ENCODE measurements at regions not wholly inside any gene's neighbourhood (a gene's known extent, or its start where the extent isn't known, plus 50 kb on each side); places are given as distances from the start of the nearest gene placed in this dataset.

DNA sequence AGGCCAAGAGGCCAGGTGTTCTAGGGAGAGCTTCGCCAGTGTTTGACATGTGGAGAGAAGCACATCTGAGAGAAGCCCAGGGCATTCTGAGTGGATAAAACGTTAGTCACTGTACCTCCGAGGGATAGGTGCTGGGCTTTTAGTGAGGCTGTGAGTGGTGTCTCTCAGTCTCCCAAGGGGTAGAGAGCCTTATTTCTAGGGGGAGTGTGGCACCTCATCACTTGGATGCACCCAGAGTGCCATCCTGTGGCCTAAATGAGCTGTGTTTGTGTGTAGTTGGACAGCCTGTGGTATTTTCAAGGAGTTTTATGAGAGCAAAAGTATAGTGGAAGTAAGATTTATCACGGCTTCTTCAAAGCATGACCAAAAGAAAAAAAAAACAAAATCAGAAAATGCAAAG is 1046.9 kb upstream of the WWC1 start:
- H3K27me3 Mint-ChIP-seq, result no peaks in the 10 kb centered on the region
- intact Hi-C loops (cut with micrococcal nuclease), result no loop called here
- peaks cover 10% of the 10 kb centered on the region for H3K9me3 Mint-ChIP-seq
- H3K36me3 Mint-ChIP-seq, result no peaks in the 10 kb centered on the region
- no peaks in the 10 kb centered on the region for H3K4me1 Mint-ChIP-seq (ENCODE audit: low read depth)
- no peak overlapping the region for H3K27ac Mint-ChIP-seq
- DNase-seq, result no peak
- ChIA-PET CTCF (interaction anchor here (0.6 kb wide), 1 partner anchor 51 kb away, joined by 3 read pairs; no protein-coding TSS in a partner anchor), POLR2A (no interaction called here)
- H3K4me3 Mint-ChIP-seq, result no peak overlapping the region

DNA sequence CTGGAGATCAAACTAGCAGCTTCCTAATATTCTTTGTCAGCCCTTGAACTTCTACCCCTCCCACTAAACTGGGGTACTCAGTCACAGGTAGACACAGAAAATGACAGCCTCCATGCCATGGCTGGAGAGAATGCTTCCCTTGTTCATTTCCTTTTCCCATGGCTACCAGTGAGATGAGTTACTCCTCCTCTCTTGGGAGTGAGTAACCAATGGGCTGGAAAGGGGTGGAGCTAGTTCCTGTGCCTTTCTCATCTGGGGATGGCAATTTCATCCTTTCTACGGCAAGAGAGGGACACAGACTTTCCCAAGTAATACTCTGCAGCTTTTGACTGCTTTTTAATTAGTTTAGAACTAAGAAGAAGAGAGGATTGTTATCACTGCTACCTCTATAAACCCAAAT is 1045.6 kb upstream of the WWC1 start:
- ChIA-PET POLR2A (no interaction called here), CTCF (no interaction called here)
- no peak for DNase-seq
- peaks cover 10% of the 10 kb centered on the region for H3K9me3 Mint-ChIP-seq
- H3K4me3 Mint-ChIP-seq, result no peak overlapping the region
- H3K4me1 Mint-ChIP-seq (ENCODE audit: low read depth), result no peaks in the 10 kb centered on the region
- H3K36me3 Mint-ChIP-seq, result no peaks in the 10 kb centered on the region
- no peak overlapping the region for H3K27ac Mint-ChIP-seq
- intact Hi-C loops (cut with micrococcal nuclease), result no loop called here
- H3K27me3 Mint-ChIP-seq, result no peaks in the 10 kb centered on the region

DNA sequence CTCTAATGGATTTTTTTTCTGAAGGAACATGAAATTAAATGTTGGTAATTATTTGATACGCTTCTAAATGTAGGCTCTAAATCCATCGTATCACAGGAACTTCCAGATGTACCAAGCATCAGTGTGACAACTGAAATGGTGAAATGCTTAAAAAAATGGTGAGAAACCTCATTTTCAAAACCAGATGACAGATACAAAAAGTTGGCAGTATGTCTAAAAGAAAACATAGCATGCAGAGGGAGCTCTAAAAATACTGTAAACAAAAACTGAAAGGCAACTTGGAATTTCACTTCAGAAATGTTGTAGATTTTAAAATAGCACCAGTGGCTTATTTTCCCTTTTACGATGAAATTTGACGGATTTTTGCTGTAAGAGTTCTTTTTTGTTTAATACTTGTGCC is 1043.6 kb upstream of the WWC1 start:
- CTCF ChIA-PET, result no interaction called here
- H3K4me3 Mint-ChIP-seq, result no peak overlapping the region
- H3K9me3 Mint-ChIP-seq, result peaks cover 8% of the 10 kb centered on the region
- no peaks in the 10 kb centered on the region for H3K36me3 Mint-ChIP-seq
- intact Hi-C loops (cut with micrococcal nuclease), result no loop called here
- H3K27me3 Mint-ChIP-seq, result no peaks in the 10 kb centered on the region
- no peak for DNase-seq
- POLR2A ChIA-PET, result no interaction called here
- no peak overlapping the region for H3K27ac Mint-ChIP-seq
- H3K4me1 Mint-ChIP-seq (ENCODE audit: low read depth), result no peaks in the 10 kb centered on the region

DNA sequence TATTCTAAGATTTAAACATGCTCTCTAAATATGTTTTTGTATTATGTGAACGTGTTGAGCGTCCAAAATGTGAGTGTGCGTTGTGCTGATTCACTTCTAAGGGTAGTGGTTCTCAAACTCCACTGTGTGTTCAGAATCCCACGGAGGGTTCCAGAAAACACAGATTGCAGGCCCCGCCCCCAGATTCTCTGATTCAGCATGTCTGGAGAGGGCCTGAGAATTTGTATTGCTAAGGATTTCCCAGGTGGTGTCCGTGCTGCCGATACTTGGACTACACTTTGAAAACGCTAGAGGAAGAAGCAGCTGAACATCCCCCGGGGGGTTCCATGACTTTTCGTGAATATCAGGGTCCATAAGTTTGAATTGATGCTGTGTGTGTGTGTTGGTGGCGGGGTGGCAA is 1043.2 kb upstream of the WWC1 start:
- Mint-ChIP-seq H3K4me3 (no peak overlapping the region), H3K9me3 (peaks cover 4% of the 10 kb centered on the region), H3K27ac (no peak overlapping the region), H3K36me3 (no peaks in the 10 kb centered on the region), H3K27me3 (no peaks in the 10 kb centered on the region), H3K4me1 (ENCODE audit: low read depth) (no peaks in the 10 kb centered on the region)
- DNase-seq, result no peak
- ChIA-PET CTCF (no interaction called here), POLR2A (no interaction called here)
- intact Hi-C loops (cut with micrococcal nuclease), result no loop called here

DNA sequence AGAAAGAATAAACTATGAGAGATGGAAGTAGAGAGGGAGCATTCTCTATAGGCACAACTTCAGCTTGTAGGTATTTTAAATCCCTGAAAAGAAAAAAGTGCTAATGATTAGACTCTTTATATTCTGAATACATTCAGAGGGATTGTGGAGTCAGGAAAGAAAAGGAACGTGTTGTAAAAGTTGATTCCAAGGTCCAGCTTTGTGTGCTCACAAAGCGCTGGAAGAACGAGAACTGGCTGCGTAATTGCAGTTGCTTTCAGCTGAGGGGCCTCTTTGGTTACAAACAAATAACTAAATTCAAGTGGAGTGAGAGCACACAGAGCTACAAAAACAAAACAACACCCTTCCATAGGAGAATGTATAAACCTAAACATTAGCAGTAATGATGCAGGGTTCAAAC is 1040.4 kb upstream of the WWC1 start:
- no peak for DNase-seq
- intact Hi-C loops (cut with micrococcal nuclease), result no loop called here
- H3K36me3 Mint-ChIP-seq, result no peaks in the 10 kb centered on the region
- CTCF ChIA-PET, result no interaction called here
- no peaks in the 10 kb centered on the region for H3K9me3 Mint-ChIP-seq
- H3K4me3 Mint-ChIP-seq, result no peak overlapping the region
- POLR2A ChIA-PET, result no interaction called here
- no peaks in the 10 kb centered on the region for H3K27me3 Mint-ChIP-seq
- no peak overlapping the region for H3K27ac Mint-ChIP-seq
- no peaks in the 10 kb centered on the region for H3K4me1 Mint-ChIP-seq (ENCODE audit: low read depth)

DNA sequence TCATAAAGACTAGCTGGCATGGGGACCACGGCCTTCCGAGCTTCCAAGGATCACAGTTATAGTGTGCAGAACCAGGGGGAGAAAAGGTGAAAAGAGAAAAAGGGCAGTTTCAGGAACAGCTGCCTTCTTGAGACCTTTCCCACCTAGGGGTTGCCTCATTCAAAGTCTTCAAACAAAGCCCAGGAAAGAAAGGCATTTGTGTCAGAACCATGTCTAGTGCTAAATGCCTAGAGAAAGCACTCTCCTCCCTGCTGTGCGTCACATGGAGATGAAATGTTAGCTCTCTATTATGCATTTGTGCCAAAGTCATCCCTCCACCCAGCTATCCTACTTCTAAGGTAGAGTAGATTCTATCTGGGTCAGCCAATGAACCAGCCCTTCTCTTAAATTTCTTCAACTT is 1037.3 kb upstream of the WWC1 start:
- intact Hi-C loops (cut with micrococcal nuclease), result no loop called here
- Mint-ChIP-seq H3K4me1 (ENCODE audit: low read depth) (no peaks in the 10 kb centered on the region), H3K9me3 (no peaks in the 10 kb centered on the region), H3K36me3 (no peaks in the 10 kb centered on the region), H3K27me3 (no peaks in the 10 kb centered on the region), H3K27ac (no peak overlapping the region), H3K4me3 (no peak overlapping the region)
- no peak for DNase-seq
- ChIA-PET CTCF (no interaction called here), POLR2A (no interaction called here)

DNA sequence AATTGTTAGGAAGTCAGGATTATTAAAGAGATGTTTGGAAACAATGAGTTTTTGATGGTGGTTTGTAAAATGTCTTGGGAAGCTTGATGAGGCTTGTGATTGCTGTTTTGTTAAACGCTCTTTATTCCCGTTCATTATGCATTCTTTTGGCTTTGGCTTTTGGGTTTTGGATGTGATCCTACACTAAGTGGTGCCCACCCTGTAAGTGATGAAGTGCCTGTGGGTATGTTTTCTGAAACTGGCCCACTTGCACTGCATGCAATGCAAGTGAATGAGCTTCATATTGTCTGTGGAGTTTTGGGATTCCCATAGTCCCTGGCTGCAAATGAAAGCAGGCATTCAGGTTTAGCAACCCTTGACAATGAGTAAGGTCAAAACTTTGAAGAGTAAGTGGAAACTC is 1035.5 kb upstream of the WWC1 start:
- Mint-ChIP-seq H3K27ac (no peak overlapping the region), H3K9me3 (no peaks in the 10 kb centered on the region), H3K4me1 (ENCODE audit: low read depth) (no peaks in the 10 kb centered on the region), H3K27me3 (no peaks in the 10 kb centered on the region), H3K4me3 (no peak overlapping the region), H3K36me3 (no peaks in the 10 kb centered on the region)
- intact Hi-C loops (cut with micrococcal nuclease), result no loop called here
- DNase-seq, result no peak
- POLR2A ChIA-PET, result no interaction called here
- CTCF ChIA-PET, result no interaction called here

DNA sequence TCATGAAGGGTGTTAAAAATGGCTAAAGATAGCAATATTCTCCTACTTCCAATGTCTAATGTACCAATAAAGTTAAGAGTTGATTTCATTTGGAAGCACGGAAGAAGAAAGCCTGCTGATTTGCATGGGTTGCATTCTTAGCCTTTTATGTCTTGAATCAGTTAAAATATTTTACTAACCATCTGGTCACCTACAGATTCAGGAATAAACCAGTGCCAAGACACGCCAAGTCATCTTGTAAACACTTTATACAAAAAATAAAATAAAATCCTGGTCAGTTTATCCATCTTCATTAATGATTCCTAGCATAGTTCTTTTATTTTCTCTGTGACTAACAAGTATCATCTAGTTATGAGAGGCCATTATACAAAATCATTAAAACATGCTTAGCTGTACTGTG is 1031.6 kb upstream of the WWC1 start:
- H3K4me3 Mint-ChIP-seq, result no peak overlapping the region

DNA sequence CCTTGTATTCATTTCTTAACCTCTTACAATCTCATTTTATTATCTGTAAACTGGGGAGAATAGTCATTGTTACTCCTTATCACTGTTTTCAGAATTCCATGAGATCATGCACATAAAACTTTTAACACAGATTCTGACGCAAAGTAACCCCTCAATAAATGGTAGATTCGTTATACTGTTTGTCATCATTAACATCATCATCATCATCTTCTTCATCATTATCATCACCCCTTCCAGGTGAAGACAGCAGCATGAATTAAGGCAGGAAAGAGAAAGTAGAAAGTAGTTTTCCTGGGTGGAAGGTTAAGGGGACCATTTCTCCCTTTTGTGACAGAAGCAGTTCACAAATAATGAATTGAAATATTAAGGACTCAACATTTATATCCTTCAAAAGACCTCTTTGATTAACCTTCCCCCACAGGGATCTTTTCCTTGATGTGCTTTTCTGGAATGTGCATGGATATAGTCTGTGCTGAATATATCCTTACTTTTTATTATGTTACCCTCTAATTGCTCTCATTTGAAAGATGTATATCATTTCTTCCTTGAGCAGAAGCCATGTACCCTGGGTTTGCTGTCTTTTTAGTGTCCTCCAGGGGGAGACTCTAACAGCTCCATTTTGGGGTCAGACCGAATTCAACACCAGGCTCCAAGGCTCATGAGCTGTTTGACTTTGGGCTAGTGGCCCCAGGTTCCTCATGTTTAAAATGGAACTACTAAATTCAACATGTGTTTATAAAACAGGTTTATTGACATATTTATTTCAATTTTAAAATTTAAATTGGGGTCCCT is 1029.9 kb upstream of the WWC1 start:
- H3K27me3 Mint-ChIP-seq, result no peaks in the 10 kb centered on the region
- ChIA-PET CTCF (no interaction called here), POLR2A (no interaction called here)
- no peak overlapping the region for H3K27ac Mint-ChIP-seq
- DNase-seq, result no peak
- peaks cover 10% of the 10 kb centered on the region for H3K9me3 Mint-ChIP-seq
- H3K4me3 Mint-ChIP-seq, result no peak overlapping the region
- H3K36me3 Mint-ChIP-seq, result no peaks in the 10 kb centered on the region
- intact Hi-C loops (cut with micrococcal nuclease), result no loop called here
- no peaks in the 10 kb centered on the region for H3K4me1 Mint-ChIP-seq (ENCODE audit: low read depth)

More for the DNA sequence above, 1031.6 kb upstream of the WWC1 start:
- no peak for DNase-seq
- H3K27me3 Mint-ChIP-seq, result no peaks in the 10 kb centered on the region
- no peaks in the 10 kb centered on the region for H3K36me3 Mint-ChIP-seq
- H3K4me1 Mint-ChIP-seq (ENCODE audit: low read depth), result no peaks in the 10 kb centered on the region
- ChIA-PET CTCF (no interaction called here), POLR2A (no interaction called here)
- intact Hi-C loops (cut with micrococcal nuclease), result no loop called here
- peaks cover 10% of the 10 kb centered on the region for H3K9me3 Mint-ChIP-seq
- no peak overlapping the region for H3K27ac Mint-ChIP-seq

DNA sequence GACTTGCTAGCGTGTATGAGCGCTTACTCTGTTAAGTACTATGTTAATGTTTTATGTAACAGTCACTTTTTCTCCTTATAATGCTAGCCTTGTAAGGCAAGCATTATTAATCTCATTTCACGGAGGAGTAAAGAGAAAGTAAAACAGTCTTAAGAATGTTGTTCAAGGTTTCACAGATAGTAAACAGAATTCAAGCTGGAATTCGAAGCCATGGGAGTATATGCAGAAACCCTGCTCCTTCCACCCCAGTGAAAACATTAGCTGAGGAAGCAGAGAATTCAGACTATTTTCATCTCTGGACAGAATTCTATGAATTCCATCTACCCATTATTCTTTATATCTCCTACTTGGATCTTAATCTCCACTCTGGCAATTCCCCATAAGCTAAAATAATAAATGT is 1028.3 kb upstream of the WWC1 start:
- no peak overlapping the region for H3K27ac Mint-ChIP-seq
- DNase-seq, result no peak
- ChIA-PET POLR2A (no interaction called here), CTCF (no interaction called here)
- no peaks in the 10 kb centered on the region for H3K27me3 Mint-ChIP-seq
- H3K36me3 Mint-ChIP-seq, result no peaks in the 10 kb centered on the region
- H3K9me3 Mint-ChIP-seq, result peaks cover 10% of the 10 kb centered on the region
- intact Hi-C loops (cut with micrococcal nuclease), result no loop called here
- H3K4me1 Mint-ChIP-seq (ENCODE audit: low read depth), result no peaks in the 10 kb centered on the region
- no peak overlapping the region for H3K4me3 Mint-ChIP-seq

DNA sequence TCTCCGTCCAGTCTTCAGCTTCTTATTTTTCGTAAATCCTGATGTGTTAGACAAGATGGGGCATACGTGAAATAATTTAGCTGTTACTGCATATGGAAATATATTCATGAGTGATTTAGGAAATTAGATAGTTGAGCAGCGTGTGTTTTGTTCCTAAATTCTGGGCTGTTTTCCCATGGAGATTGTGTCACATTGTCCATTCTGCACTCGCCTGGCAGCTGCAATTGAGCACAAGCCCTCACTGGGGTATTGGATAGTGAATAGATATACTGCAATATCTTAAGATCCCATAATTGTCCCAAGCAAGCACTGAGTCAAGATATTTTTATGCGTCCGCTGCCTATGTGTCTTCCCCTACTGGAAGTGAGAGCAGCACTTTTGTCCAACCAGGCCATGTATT is 1027.1 kb upstream of the WWC1 start:
- Mint-ChIP-seq H3K36me3 (no peaks in the 10 kb centered on the region), H3K4me3 (no peak overlapping the region), H3K9me3 (peaks cover 10% of the 10 kb centered on the region), H3K27ac (no peak overlapping the region), H3K27me3 (no peaks in the 10 kb centered on the region), H3K4me1 (ENCODE audit: low read depth) (no peaks in the 10 kb centered on the region)
- DNase-seq, result no peak
- CTCF ChIA-PET, result no interaction called here
- intact Hi-C loops (cut with micrococcal nuclease), result no loop called here
- POLR2A ChIA-PET, result no interaction called here

DNA sequence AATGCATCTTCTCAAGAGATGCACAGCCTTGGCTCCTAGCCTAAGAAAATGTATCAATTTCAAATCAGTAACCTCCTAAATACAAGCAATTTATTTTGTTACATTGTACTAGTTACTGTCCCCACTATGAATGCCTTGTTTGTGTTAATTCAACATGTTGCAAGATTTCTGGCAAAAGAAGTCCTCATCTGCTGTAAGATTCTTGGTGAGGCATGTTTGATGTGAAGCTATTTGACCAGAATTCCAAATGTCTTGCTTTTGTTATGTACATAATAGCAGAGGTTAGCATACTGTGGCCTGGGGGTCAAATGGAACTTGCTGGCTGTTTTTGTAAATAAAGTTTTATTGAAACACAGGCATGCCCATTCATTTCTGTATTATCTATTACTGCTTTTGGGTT is 1023.1 kb upstream of the WWC1 start:
- CTCF ChIA-PET, result no interaction called here
- no peak for DNase-seq

DNA sequence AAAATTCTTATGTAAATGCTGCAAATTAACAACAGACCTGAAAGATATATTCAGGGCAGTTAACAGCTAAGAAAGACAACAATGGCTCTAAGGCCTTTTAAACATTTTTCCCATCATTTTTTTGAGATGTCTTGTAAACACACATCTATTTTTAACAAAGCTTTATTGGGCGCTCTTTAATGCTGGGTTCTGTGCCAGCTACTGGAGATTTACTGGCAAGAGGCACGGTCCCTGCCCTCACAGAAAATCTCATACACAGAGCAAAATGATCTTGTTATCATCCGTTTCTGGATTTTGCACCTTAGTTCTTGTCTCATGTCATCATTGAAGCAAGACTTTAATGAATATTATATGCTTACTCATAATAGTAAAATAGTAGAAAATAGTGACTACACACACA is 1022.3 kb upstream of the WWC1 start:
- ChIA-PET POLR2A (no interaction called here), CTCF (no interaction called here)
- Mint-ChIP-seq H3K36me3 (no peaks in the 10 kb centered on the region), H3K9me3 (peaks cover 6% of the 10 kb centered on the region), H3K27me3 (no peaks in the 10 kb centered on the region), H3K4me3 (no peak overlapping the region), H3K4me1 (ENCODE audit: low read depth) (no peaks in the 10 kb centered on the region), H3K27ac (no peak overlapping the region)
- no peak for DNase-seq
- intact Hi-C loops (cut with micrococcal nuclease), result no loop called here

More for the DNA sequence above, 1023.1 kb upstream of the WWC1 start:
- intact Hi-C loops (cut with micrococcal nuclease), result no loop called here
- H3K9me3 Mint-ChIP-seq, result peaks cover 6% of the 10 kb centered on the region
- POLR2A ChIA-PET, result no interaction called here
- H3K27me3 Mint-ChIP-seq, result no peaks in the 10 kb centered on the region
- H3K4me3 Mint-ChIP-seq, result no peak overlapping the region
- H3K36me3 Mint-ChIP-seq, result no peaks in the 10 kb centered on the region
- H3K4me1 Mint-ChIP-seq (ENCODE audit: low read depth), result no peaks in the 10 kb centered on the region
- H3K27ac Mint-ChIP-seq, result no peak overlapping the region
